ENCODE measurements at regions not wholly inside any gene's neighbourhood (a gene's known extent, or its start where the extent isn't known, plus 50 kb on each side); places are given as distances from the start of the nearest gene placed in this dataset.
A peak's percentile ranks its signal among the peaks of the same experiment; 100 is the strongest.
"Not testable (repeated sequence)": the region's sequence is repeated elsewhere in the genome, so short reads cannot be mapped to it uniquely, and the experiment has no call there.

DNA sequence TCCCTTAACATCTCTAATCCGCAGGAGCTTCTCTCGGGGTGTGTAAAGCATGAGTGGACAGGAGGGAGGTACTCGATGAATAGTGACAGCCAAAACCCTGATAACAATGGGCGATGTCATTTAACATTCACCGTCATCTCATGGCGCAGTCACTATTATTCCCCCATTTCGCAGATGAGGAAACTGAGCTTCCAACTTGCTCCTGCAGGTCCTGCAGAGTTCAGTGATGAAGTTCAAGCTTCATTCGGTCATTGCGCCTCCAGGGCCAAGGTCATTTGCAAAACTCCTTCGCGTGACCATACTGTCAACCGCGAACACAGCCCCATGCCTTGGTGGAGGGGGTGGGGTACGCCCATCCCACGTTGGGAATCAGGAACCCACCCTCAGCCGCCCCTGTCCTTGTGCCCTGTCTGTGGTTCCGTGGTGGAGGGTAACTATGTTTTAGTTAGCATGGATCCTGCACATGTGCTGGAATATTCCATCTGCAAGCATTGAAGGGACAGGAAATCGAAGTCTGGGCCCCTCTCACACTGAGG, 215.5 kb downstream of the TFCP2L1 start:
- Histone ChIP-seq H2AFZ (ENCODE audit: low read depth, low read length) (no peak overlapping the region), H2AK5ac (ENCODE audit: low read length, severe bottlenecking) (no peak overlapping the region), H2BK15ac (ENCODE audit: low read depth, poor library complexity, severe bottlenecking) (no peak overlapping the region), H3K36me3 (ENCODE audit: control insufficient read depth in 1 of 2, insufficient read depth in 2 of 2, low read depth in 1 of 2, low read length in 2 of 2) (no peaks in the 10 kb centered on the region), H2BK5ac (ENCODE audit: low read depth, low read length, poor library complexity, severe bottlenecking) (no peak overlapping the region), H3K4me1 (ENCODE audit: control insufficient read depth, insufficient read depth, low read depth, low read length) (peaks cover 8% of the 10 kb centered on the region), H3K9me3 (ENCODE audit: control insufficient read depth, low read length) (no peaks in the 10 kb centered on the region), H2BK12ac (ENCODE audit: low read length in 2 of 2) (no peak overlapping the region), H2BK120ac (ENCODE audit: low read depth, low read length) (no peak overlapping the region), H4K8ac (ENCODE audit: low read length) (no peak overlapping the region), H3K14ac (ENCODE audit: low read length in 2 of 2) (no peak overlapping the region), H3K4me2 (ENCODE audit: low read length, poor library complexity, severe bottlenecking) (no peak overlapping the region), H3K18ac (ENCODE audit: low read depth in 1 of 2, low read length in 2 of 2) (no peak overlapping the region), H3K27me3 (ENCODE audit: control insufficient read depth in 1 of 2, insufficient read depth in 1 of 2, low read length in 2 of 2) (peaks cover 14 to 49% of the 10 kb centered on the region in 2 experiments), H4K91ac (ENCODE audit: low read length) (no peak overlapping the region), H3K4me3 (ENCODE audit: insufficient read depth in 1 of 2, low read depth in 1 of 2, low read length in 2 of 2) (no peak overlapping the region), H3K27ac (ENCODE audit: low read length, poor library complexity, severe bottlenecking) (no peak overlapping the region), H3K23ac (ENCODE audit: low read length in 2 of 2) (no peak overlapping the region), H3K9ac (ENCODE audit: low read length) (no peak overlapping the region), H3K4ac (ENCODE audit: low read depth in 1 of 2, low read length in 2 of 2) (no peak overlapping the region), H3K79me1 (replicated peaks; ENCODE audit: low read length, poor library complexity, severe bottlenecking) (no peaks in the 10 kb centered on the region)
- 95% methylated on average over 17 of the region's 18 CpGs for WGBS
- no peak for DNase-seq

DNA sequence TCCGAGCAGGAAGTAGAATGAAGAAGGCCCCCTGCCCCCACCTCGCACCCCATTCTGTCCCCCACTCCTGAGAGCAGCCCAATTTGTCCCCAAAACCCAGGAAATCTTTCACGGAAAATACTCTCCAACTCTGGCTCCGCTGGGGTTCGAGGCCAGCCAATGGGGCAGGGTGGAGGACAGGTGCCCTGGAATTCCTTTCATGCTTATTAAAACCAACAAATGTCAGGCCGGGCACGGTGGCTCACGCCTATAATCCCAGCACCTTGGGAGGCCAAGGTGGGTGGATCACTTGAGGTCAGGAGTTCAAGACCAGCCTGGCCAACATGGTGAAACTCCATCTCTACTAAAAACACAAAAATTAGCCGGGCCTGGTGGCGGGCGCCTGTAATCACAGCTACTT, 214.9 kb downstream of the TFCP2L1 start:
- WGBS: 94% methylated on average over 7 of the region's 11 CpGs
- H3K79me1 ChIP-seq (replicated peaks; ENCODE audit: low read length, poor library complexity, severe bottlenecking); H3K27ac ChIP-seq (ENCODE audit: low read length, poor library complexity, severe bottlenecking); H3K18ac ChIP-seq (ENCODE audit: low read depth in 1 of 2, low read length in 2 of 2); H3K4ac ChIP-seq (ENCODE audit: low read depth in 1 of 2, low read length in 2 of 2); DNase-seq; H2AK5ac ChIP-seq (ENCODE audit: low read length, severe bottlenecking); H3K36me3 ChIP-seq (ENCODE audit: control insufficient read depth in 1 of 2, insufficient read depth in 2 of 2, low read depth in 1 of 2, low read length in 2 of 2); H3K9ac ChIP-seq (ENCODE audit: low read length); H2BK12ac ChIP-seq (ENCODE audit: low read length in 2 of 2); H3K9me3 ChIP-seq (ENCODE audit: control insufficient read depth, low read length); H4K8ac ChIP-seq (ENCODE audit: low read length); H3K14ac ChIP-seq (ENCODE audit: low read length in 2 of 2); H2BK120ac ChIP-seq (ENCODE audit: low read depth, low read length); H3K4me3 ChIP-seq (ENCODE audit: insufficient read depth in 1 of 2, low read depth in 1 of 2, low read length in 2 of 2); H4K91ac ChIP-seq (ENCODE audit: low read length); H3K23ac ChIP-seq (ENCODE audit: low read length in 2 of 2); H3K4me2 ChIP-seq (ENCODE audit: low read length, poor library complexity, severe bottlenecking); H2AFZ ChIP-seq (ENCODE audit: low read depth, low read length); H2BK5ac ChIP-seq (ENCODE audit: low read depth, low read length, poor library complexity, severe bottlenecking); H2BK15ac ChIP-seq (ENCODE audit: low read depth, poor library complexity, severe bottlenecking): not testable (repeated sequence)
- Histone ChIP-seq H3K4me1 (ENCODE audit: control insufficient read depth, insufficient read depth, low read depth, low read length) (peaks cover 10% of the 10 kb centered on the region), H3K27me3 (ENCODE audit: control insufficient read depth in 1 of 2, insufficient read depth in 1 of 2, low read length in 2 of 2) (peaks cover 11 to 43% of the 10 kb centered on the region in 2 experiments)

DNA sequence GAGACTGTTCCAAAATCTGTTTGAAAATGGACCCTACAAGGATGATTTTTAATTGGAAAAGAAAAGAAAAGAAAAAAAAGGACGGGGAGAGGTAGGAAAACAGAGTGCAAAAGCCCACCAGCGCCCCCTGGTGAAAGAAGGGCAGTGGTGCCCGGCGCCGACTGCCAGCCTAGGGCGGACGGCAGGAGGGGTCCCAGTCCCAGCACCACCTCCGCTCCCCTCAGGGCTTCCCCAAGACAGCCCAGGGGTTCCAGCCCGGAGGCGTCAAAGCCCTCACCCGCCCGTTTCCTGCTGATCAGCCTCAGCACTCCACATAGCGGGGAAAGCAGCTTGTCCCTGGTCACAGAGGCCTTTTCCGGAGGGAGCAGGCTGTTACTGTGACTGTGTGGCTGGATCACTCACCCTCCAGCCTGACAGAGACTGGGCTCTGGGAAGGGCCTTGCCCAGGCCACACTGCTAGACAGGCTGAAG, 213.9 kb downstream of the TFCP2L1 start:
- H3K14ac ChIP-seq (ENCODE audit: low read length in 2 of 2): no peak overlapping the region
- peak overlapping the region; percentile 11 for H3K4me2 ChIP-seq (ENCODE audit: low read length, poor library complexity, severe bottlenecking)
- H3K9ac ChIP-seq (ENCODE audit: low read length): no peak overlapping the region
- peak; percentile 62 for DNase-seq
- H3K4me3 ChIP-seq (ENCODE audit: insufficient read depth in 1 of 2, low read depth in 1 of 2, low read length in 2 of 2): peak overlapping the region in 1 of 2 experiments; percentile 5
- peak overlapping the region; percentile 76 for H4K8ac ChIP-seq (ENCODE audit: low read length)
- H2AK5ac ChIP-seq (ENCODE audit: low read length, severe bottlenecking): no peak overlapping the region
- no peak overlapping the region for H2BK5ac ChIP-seq (ENCODE audit: low read depth, low read length, poor library complexity, severe bottlenecking)
- H2AFZ ChIP-seq (ENCODE audit: low read depth, low read length): no peak overlapping the region
- no peak overlapping the region for H3K23ac ChIP-seq (ENCODE audit: low read length in 2 of 2)
- H3K36me3 ChIP-seq (ENCODE audit: control insufficient read depth in 1 of 2, insufficient read depth in 2 of 2, low read depth in 1 of 2, low read length in 2 of 2): no peaks in the 10 kb centered on the region
- peak overlapping the region; percentile 27 for H2BK120ac ChIP-seq (ENCODE audit: low read depth, low read length)
- no peak overlapping the region for H2BK15ac ChIP-seq (ENCODE audit: low read depth, poor library complexity, severe bottlenecking)
- H3K4me1 ChIP-seq (ENCODE audit: control insufficient read depth, insufficient read depth, low read depth, low read length): peaks cover 18% of the 10 kb centered on the region
- H3K4ac ChIP-seq (ENCODE audit: low read depth in 1 of 2, low read length in 2 of 2): no peak overlapping the region
- no peaks in the 10 kb centered on the region for H3K9me3 ChIP-seq (ENCODE audit: control insufficient read depth, low read length)
- peak overlapping the region; percentile 56 for H4K91ac ChIP-seq (ENCODE audit: low read length)
- H3K27ac ChIP-seq (ENCODE audit: low read length, poor library complexity, severe bottlenecking): no peak overlapping the region
- H2BK12ac ChIP-seq (ENCODE audit: low read length in 2 of 2): peak overlapping the region; percentile 23 to 69
- H3K79me1 ChIP-seq (replicated peaks; ENCODE audit: low read length, poor library complexity, severe bottlenecking): no peaks in the 10 kb centered on the region
- H3K18ac ChIP-seq (ENCODE audit: low read depth in 1 of 2, low read length in 2 of 2): peak overlapping the region in 1 of 2 experiments; percentile 77
- peaks cover 14 to 39% of the 10 kb centered on the region in 2 experiments for H3K27me3 ChIP-seq (ENCODE audit: control insufficient read depth in 1 of 2, insufficient read depth in 1 of 2, low read length in 2 of 2)
- 9% methylated on average over 14 of the region's 14 CpGs for WGBS

DNA sequence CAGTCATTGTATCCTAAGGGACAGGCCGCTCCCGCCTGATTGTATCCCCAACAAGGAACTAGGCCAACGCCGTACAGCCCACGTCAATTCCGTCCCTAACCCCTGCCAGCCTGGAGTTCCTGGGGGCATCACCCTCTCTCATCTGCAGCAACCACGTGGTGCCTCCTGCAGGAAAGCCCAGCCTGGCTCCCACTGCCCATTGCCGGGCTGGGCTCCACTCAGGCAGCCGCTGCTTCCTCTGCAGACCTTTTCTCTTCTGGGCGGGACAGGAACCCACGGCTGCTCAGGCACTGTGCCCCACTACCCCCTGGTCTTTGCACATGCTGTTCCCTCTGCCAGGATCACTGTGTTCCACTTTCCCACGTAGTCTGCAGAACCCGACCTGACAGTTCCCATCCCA, 212.2 kb downstream of the TFCP2L1 start:
- no peak overlapping the region for H2BK120ac ChIP-seq (ENCODE audit: low read depth, low read length)
- no peak overlapping the region for H3K4me2 ChIP-seq (ENCODE audit: low read length, poor library complexity, severe bottlenecking)
- H2BK5ac ChIP-seq (ENCODE audit: low read depth, low read length, poor library complexity, severe bottlenecking): no peak overlapping the region
- H3K79me1 ChIP-seq (replicated peaks; ENCODE audit: low read length, poor library complexity, severe bottlenecking): no peaks in the 10 kb centered on the region
- no peak overlapping the region for H3K4ac ChIP-seq (ENCODE audit: low read depth in 1 of 2, low read length in 2 of 2)
- H3K4me1 ChIP-seq (ENCODE audit: control insufficient read depth, insufficient read depth, low read depth, low read length): peaks cover 18% of the 10 kb centered on the region
- no peak overlapping the region for H4K8ac ChIP-seq (ENCODE audit: low read length)
- no peak overlapping the region for H3K9ac ChIP-seq (ENCODE audit: low read length)
- H4K91ac ChIP-seq (ENCODE audit: low read length): no peak overlapping the region
- no peak overlapping the region for H3K18ac ChIP-seq (ENCODE audit: low read depth in 1 of 2, low read length in 2 of 2)
- no peak overlapping the region for H3K4me3 ChIP-seq (ENCODE audit: insufficient read depth in 1 of 2, low read depth in 1 of 2, low read length in 2 of 2)
- WGBS: 91% methylated on average over 13 of the region's 13 CpGs
- H3K27ac ChIP-seq (ENCODE audit: low read length, poor library complexity, severe bottlenecking): no peak overlapping the region
- peaks cover 20 to 39% of the 10 kb centered on the region in 2 experiments for H3K27me3 ChIP-seq (ENCODE audit: control insufficient read depth in 1 of 2, insufficient read depth in 1 of 2, low read length in 2 of 2)
- H2BK15ac ChIP-seq (ENCODE audit: low read depth, poor library complexity, severe bottlenecking): no peak overlapping the region
- H3K23ac ChIP-seq (ENCODE audit: low read length in 2 of 2): no peak overlapping the region
- no peak overlapping the region for H3K14ac ChIP-seq (ENCODE audit: low read length in 2 of 2)
- H2AFZ ChIP-seq (ENCODE audit: low read depth, low read length): no peak overlapping the region
- H2AK5ac ChIP-seq (ENCODE audit: low read length, severe bottlenecking): no peak overlapping the region
- DNase-seq: no peak
- H3K36me3 ChIP-seq (ENCODE audit: control insufficient read depth in 1 of 2, insufficient read depth in 2 of 2, low read depth in 1 of 2, low read length in 2 of 2): no peaks in the 10 kb centered on the region
- H2BK12ac ChIP-seq (ENCODE audit: low read length in 2 of 2): no peak overlapping the region
- no peaks in the 10 kb centered on the region for H3K9me3 ChIP-seq (ENCODE audit: control insufficient read depth, low read length)

All from mesenchymal stem cell (in vitro differentiated cells and primary cell).